SK-N-SH (cell line): ENCODE measurements at regions not wholly inside any gene's neighbourhood (a gene's known extent, or its start where the extent isn't known, plus 50 kb on each side); places are given as distances from the start of the nearest gene placed in this dataset.

Experiments
- CTCF ChIP-seq: fragments of 200-600 bp; sonication (generic); IDR thresholded peaks from 2 replicates; pipeline ENCODE4 v1.6.1; 2017; ENCODE audit warnings: antibody characterized with exemption, mild to moderate bottlenecking, moderate library complexity
- FOSL2 ChIP-seq: IDR thresholded peaks from 2 replicates; pipeline ENCODE4 v1.4.0; 2012; ENCODE audit warnings: low read depth, mild to moderate bottlenecking, moderate library complexity, borderline replicate concordance
- MXI1 ChIP-seq: IDR thresholded peaks from 2 replicates; pipeline ENCODE4 v1.6.1; 2012; ENCODE audit warnings: mild to moderate bottlenecking, low read depth, low read length, improper control_type of control experiment
- SIN3A ChIP-seq: IDR thresholded peaks from 2 replicates; pipeline ENCODE4 v1.6.1; 2012; ENCODE audit warnings: low read depth, mild to moderate bottlenecking, low read length, moderate library complexity, borderline replicate concordance
- SMC3 ChIP-seq: IDR thresholded peaks from 2 replicates; pipeline ENCODE4 v1.6.1; 2012; ENCODE audit warnings: low read depth, low read length, improper control_type of control experiment
- TEAD4 ChIP-seq: IDR thresholded peaks from 2 replicates; pipeline ENCODE4 v1.4.0; 2012; ENCODE audit warnings: mild to moderate bottlenecking, borderline replicate concordance; ENCODE audit not compliant: insufficient read depth

- TF ChIP-seq FOSL2: no peak
- TF ChIP-seq CTCF: no peak
- TF ChIP-seq SIN3A: no peak
- TF ChIP-seq MXI1: no peak
- TF ChIP-seq SMC3: no peak
- TF ChIP-seq TEAD4: no peak
These were observed 118.7 kb upstream of the B3GAT1 start for GRCh38 chr11:134530636-134531326.
